ENCODE measurements at regions not wholly inside any gene's neighbourhood (a gene's known extent, or its start where the extent isn't known, plus 50 kb on each side); places are given as distances from the start of the nearest gene placed in this dataset.

DNA sequence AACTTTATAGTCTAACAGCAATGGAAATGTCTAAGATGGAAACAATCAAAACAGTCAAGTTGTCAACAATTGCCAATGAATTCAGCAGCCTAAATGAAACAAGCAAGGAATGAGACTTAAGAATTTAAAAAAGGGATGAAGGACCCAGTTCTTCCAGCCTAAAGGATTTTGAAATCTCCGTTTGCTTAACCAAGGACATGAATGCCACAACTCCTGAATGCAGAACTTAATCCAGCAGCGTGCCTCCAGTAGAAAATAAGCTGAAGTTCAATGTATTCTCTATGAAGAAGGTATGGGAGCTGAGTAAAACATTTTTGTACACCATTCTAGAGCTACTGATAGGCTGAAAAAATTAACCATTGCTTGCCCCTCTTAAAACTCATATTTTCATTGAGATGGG, 411.3 kb downstream of the ARHGEF28 start:
- TF ChIP-seq ZNF561 (tag by site-specific recombination; IDR thresholded peaks at IDR 0.05; ENCODE audit: borderline replicate concordance) (no peak), ZBTB48 (tag by site-specific recombination; IDR thresholded peaks at IDR 0.05) (no peak), SP2 (tag by site-specific recombination; IDR thresholded peaks at IDR 0.05) (no peak), ZNF341 (tag by site-specific recombination; IDR thresholded peaks at IDR 0.05; ENCODE audit: low read depth) (no peak), ZNF48 (tag by site-specific recombination; IDR thresholded peaks at IDR 0.05) (no peak), OSR2 (tag by site-specific recombination; IDR thresholded peaks at IDR 0.05) (no peak), MYNN (tag by site-specific recombination; IDR thresholded peaks at IDR 0.05; ENCODE audit: borderline replicate concordance) (no peak), ZNF473 (tag by site-specific recombination; IDR thresholded peaks at IDR 0.05) (no peak), ZNF169 (tag by site-specific recombination; IDR thresholded peaks at IDR 0.05) (no peak), MEIS1 (CRISPR knock-in tag; IDR thresholded peaks at IDR 0.05; ENCODE audit: borderline replicate concordance) (no peak), ZNF302 (tag by site-specific recombination; IDR thresholded peaks at IDR 0.05; ENCODE audit: low read depth) (no peak), ZXDB (tag by site-specific recombination; IDR thresholded peaks at IDR 0.05) (no peak), ZNF184 (tag by site-specific recombination; IDR thresholded peaks at IDR 0.05) (no peak)
- TF ChIP-seq, protein P1, sequence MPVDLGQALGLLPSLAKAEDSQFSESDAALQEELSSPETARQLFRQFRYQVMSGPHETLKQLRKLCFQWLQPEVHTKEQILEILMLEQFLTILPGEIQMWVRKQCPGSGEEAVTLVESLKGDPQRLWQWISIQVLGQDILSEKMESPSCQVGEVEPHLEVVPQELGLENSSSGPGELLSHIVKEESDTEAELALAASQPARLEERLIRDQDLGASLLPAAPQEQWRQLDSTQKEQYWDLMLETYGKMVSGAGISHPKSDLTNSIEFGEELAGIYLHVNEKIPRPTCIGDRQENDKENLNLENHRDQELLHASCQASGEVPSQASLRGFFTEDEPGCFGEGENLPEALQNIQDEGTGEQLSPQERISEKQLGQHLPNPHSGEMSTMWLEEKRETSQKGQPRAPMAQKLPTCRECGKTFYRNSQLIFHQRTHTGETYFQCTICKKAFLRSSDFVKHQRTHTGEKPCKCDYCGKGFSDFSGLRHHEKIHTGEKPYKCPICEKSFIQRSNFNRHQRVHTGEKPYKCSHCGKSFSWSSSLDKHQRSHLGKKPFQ (tag by site-specific recombination; IDR thresholded peaks at IDR 0.05) = no peak
- TF ChIP-seq, protein P2, sequence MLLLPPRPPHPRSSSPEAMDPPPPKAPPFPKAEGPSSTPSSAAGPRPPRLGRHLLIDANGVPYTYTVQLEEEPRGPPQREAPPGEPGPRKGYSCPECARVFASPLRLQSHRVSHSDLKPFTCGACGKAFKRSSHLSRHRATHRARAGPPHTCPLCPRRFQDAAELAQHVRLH (tag by site-specific recombination; IDR thresholded peaks at IDR 0.05) = no peak
- TF ChIP-seq, protein P3, sequence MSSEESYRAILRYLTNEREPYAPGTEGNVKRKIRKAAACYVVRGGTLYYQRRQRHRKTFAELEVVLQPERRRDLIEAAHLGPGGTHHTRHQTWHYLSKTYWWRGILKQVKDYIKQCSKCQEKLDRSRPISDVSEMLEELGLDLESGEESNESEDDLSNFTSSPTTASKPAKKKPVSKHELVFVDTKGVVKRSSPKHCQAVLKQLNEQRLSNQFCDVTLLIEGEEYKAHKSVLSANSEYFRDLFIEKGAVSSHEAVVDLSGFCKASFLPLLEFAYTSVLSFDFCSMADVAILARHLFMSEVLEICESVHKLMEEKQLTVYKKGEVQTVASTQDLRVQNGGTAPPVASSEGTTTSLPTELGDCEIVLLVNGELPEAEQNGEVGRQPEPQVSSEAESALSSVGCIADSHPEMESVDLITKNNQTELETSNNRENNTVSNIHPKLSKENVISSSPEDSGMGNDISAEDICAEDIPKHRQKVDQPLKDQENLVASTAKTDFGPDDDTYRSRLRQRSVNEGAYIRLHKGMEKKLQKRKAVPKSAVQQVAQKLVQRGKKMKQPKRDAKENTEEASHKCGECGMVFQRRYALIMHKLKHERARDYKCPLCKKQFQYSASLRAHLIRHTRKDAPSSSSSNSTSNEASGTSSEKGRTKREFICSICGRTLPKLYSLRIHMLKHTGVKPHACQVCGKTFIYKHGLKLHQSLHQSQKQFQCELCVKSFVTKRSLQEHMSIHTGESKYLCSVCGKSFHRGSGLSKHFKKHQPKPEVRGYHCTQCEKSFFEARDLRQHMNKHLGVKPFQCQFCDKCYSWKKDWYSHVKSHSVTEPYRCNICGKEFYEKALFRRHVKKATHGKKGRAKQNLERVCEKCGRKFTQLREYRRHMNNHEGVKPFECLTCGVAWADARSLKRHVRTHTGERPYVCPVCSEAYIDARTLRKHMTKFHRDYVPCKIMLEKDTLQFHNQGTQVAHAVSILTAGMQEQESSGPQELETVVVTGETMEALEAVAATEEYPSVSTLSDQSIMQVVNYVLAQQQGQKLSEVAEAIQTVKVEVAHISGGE (tag by site-specific recombination; conservative IDR thresholded peaks at IDR 0.05; ENCODE audit: low read depth) = no peak
- Histone ChIP-seq H3K4me1 (ENCODE audit: control insufficient read depth, insufficient read depth, low read length) (peaks cover 7% of the 10 kb centered on the region), H3K27ac (ENCODE audit: extremely low read depth, low read depth, low read length) (no peak overlapping the region), H3K9me3 (ENCODE audit: control insufficient read depth, insufficient read depth, low read depth, low read length) (no peaks in the 10 kb centered on the region), H3K36me3 (ENCODE audit: control insufficient read depth in 2 of 2, insufficient read depth in 1 of 2, low read length in 2 of 2) (no peaks in the 10 kb centered on the region), H3K4me3 (ENCODE audit: low read depth, low read length) (no peak overlapping the region)
- CTCF ChIA-PET = interaction anchor here (0.6 to 1.5 kb wide), 4 partner anchors 8 to 605 kb away, joined by 3 to 5 read pairs (median 3); no protein-coding TSS in a partner anchor
- POLR2A ChIA-PET = interaction anchor here (1.3 kb wide), 1 partner anchor 604 kb away, joined by 3 read pairs; no protein-coding TSS in a partner anchor

DNA sequence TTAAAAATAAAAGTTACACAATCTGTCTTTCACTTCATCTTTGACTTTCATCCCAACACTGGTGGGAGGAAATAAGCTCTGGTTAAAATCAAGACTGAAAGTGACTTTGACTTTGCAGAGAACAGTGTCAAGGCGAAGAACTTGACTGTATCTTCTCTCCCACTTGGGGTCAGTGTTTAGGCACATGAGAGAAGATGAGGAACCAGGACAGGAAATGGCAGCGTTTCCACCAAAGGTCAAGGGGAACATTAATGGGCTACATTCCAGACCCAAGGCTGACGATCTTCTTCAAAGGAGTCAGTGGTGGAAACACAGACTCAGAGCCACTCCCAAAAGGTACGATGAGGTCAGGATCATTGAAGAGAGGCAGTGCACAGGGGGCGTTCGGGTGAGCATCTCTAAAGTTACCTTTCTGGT, 409.5 kb downstream of the ARHGEF28 start:
- Histone ChIP-seq H3K9me3 (ENCODE audit: control insufficient read depth, insufficient read depth, low read depth, low read length) (no peaks in the 10 kb centered on the region), H3K4me3 (ENCODE audit: low read depth, low read length) (no peak overlapping the region), H3K4me1 (ENCODE audit: control insufficient read depth, insufficient read depth, low read length) (peaks cover 11% of the 10 kb centered on the region), H3K27ac (ENCODE audit: extremely low read depth, low read depth, low read length) (no peak overlapping the region; the same call in 1 of the 2 replicates), H3K36me3 (ENCODE audit: control insufficient read depth in 2 of 2, insufficient read depth in 1 of 2, low read length in 2 of 2) (no peaks in the 10 kb centered on the region)
- POLR2A ChIA-PET = interaction anchor here (1.9 kb wide), 1 partner anchor 605 kb away, joined by 7 read pairs; the partner anchor contains the start of gene ENC1
- CTCF ChIA-PET = interaction anchor here (0.6 to 2.2 kb wide), 25 partner anchors 9 to 615 kb away, joined by 3 to 14 read pairs (median 3); partner anchors contain the start of gene ENC1
- TF ChIP-seq ZNF133 (tag by site-specific recombination; IDR thresholded peaks at IDR 0.05) = no peak
- TF ChIP-seq, protein P4, sequence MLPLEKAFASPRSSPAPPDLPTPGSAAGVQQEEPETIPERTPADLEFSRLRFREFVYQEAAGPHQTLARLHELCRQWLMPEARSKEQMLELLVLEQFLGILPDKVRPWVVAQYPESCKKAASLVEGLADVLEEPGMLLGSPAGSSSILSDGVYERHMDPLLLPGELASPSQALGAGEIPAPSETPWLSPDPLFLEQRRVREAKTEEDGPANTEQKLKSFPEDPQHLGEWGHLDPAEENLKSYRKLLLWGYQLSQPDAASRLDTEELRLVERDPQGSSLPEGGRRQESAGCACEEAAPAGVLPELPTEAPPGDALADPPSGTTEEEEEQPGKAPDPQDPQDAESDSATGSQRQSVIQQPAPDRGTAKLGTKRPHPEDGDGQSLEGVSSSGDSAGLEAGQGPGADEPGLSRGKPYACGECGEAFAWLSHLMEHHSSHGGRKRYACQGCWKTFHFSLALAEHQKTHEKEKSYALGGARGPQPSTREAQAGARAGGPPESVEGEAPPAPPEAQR (tag by site-specific recombination; IDR thresholded peaks at IDR 0.05) = no peak
- TF ChIP-seq KLF9 (tag by site-specific recombination; IDR thresholded peaks at IDR 0.05; ENCODE audit: low read depth) = no peak
- 0 out of 2 replicates have a peak, but pooled peaks have one; percentile 15 for TF ChIP-seq ZSCAN30 (tag by site-specific recombination; IDR thresholded peaks at IDR 0.05)
- no peak for TF ChIP-seq ZNF830 (tag by site-specific recombination; IDR thresholded peaks at IDR 0.05; ENCODE audit: low read depth)
- TF ChIP-seq EGR2 (tag by site-specific recombination; IDR thresholded peaks at IDR 0.05; ENCODE audit: low read depth) = no peak
- TF ChIP-seq ZFP41 (tag by site-specific recombination; IDR thresholded peaks at IDR 0.05; ENCODE audit: borderline replicate concordance) = no peak
- peak; percentile 75 for TF ChIP-seq FEZF1 (tag by site-specific recombination; IDR thresholded peaks at IDR 0.05)
- TF ChIP-seq ZNF138 (tag by site-specific recombination; IDR thresholded peaks at IDR 0.05; ENCODE audit: borderline replicate concordance) = no peak
- TF ChIP-seq, protein P5, sequence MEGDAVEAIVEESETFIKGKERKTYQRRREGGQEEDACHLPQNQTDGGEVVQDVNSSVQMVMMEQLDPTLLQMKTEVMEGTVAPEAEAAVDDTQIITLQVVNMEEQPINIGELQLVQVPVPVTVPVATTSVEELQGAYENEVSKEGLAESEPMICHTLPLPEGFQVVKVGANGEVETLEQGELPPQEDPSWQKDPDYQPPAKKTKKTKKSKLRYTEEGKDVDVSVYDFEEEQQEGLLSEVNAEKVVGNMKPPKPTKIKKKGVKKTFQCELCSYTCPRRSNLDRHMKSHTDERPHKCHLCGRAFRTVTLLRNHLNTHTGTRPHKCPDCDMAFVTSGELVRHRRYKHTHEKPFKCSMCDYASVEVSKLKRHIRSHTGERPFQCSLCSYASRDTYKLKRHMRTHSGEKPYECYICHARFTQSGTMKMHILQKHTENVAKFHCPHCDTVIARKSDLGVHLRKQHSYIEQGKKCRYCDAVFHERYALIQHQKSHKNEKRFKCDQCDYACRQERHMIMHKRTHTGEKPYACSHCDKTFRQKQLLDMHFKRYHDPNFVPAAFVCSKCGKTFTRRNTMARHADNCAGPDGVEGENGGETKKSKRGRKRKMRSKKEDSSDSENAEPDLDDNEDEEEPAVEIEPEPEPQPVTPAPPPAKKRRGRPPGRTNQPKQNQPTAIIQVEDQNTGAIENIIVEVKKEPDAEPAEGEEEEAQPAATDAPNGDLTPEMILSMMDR (tag by site-specific recombination; IDR thresholded peaks at IDR 0.05) = peak; percentile 73
- TF ChIP-seq ZNF48 (tag by site-specific recombination; IDR thresholded peaks at IDR 0.05) = no peak
- no peak for TF ChIP-seq ZNF366 (tag by site-specific recombination; conservative IDR thresholded peaks at IDR 0.05)
- TF ChIP-seq ZSCAN23 (tag by site-specific recombination; IDR thresholded peaks at IDR 0.05) = no peak

Measured in HEK293 (cell line).